ENCODE measurements at regions not wholly inside any gene's neighbourhood (a gene's known extent, or its start where the extent isn't known, plus 50 kb on each side); places are given as distances from the start of the nearest gene placed in this dataset.

DNA sequence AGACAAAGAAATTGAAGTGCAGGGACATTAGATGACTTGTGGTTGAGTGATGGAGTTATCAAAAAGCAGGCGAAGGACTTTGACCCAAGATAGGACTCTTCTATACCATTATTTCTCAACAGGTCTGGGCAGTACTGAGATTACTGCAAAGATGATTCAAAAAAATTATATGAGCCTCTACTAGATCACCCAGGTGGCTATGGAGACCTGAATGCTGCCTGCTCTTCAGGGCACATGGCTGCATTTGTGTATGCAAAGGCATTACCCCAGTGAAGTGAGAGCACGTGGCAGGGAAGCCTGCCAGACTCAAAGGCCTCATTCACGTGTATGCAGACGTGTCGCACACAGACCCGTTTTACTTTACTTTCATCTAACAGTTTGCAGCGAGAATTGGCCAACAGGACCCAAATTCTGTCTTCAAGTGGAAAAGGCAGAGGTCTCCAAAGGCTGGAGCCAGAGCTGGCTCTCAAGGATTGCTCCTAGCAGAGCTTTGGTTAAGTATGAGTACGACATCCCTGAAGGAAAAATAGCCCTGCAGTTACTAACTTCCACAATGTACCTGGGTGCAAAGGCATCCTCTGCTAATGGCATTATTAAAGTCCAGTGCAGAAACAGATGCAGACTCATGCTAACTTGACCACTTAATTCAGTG, 113.8 kb upstream of the ARMC2 start:
- no peaks in the 10 kb centered on the region for H3K36me3 ChIP-seq (ENCODE audit: insufficient read depth, low read length)
- H3K4me3 ChIP-seq (ENCODE audit: low read length), result no peak overlapping the region
- Mint-ChIP-seq H3K36me3 (no peaks in the 10 kb centered on the region), H3K4me3 (no peak overlapping the region), H3K27ac (no peak overlapping the region), H3K27me3 (peaks cover 3 to 7% of the 10 kb centered on the region in 2 donors), H3K4me1 (peaks cover 0 to 5% (median 0%) of the 10 kb centered on the region in 3 donors), H3K9me3 (no peaks in the 10 kb centered on the region)
- no peak for DNase-seq
- H3K27ac ChIP-seq (ENCODE audit: low read depth, low read length), result no peak overlapping the region
- ChIA-PET POLR2A (no interaction called here), CTCF (no interaction called here)
- no peaks in the 10 kb centered on the region for H3K27me3 ChIP-seq (ENCODE audit: insufficient read depth, low read length, poor library complexity, severe bottlenecking)
- no peaks in the 10 kb centered on the region for H3K9me3 ChIP-seq (ENCODE audit: low read length)
- H3K4me1 ChIP-seq (ENCODE audit: insufficient read depth, low read length), result no peaks in the 10 kb centered on the region

DNA sequence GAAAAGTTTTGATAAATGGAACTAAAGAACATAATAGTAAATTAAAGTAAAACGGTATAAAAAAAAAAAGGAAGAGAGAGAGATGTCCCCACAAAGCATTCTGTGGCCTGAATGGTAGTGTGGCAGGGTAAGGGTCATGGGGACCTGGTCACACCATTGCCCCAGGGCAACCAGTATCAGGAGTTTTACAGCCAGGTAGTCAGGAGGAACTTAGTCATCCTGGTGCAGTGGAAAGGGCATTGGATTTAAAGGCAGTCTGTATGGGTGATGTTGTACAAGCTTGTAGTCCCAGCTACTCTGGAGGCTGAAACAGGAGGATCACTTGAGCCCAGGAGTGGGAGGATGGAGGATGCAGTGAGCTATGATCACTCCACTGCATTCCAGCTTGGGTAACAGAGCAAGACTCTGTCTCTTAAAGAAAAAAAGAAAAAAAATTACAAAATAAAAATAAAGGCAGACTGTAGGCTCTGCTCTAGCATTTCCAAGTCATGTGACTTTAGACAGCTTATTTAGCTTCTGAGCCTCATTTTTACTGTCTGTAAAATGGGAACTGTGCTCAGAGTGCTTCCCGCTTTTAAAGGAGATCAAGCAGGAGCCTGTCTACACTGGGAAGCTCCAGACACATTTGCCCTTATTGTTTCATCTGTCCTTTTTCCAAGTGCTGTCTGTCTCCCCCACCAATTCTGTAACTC, 112.8 kb upstream of the ARMC2 start:
- Mint-ChIP-seq H3K36me3 (no peaks in the 10 kb centered on the region), H3K9me3 (no peaks in the 10 kb centered on the region), H3K27ac (peak overlapping the region in 1 of 8 donors; percentile 3), H3K4me3 (no peak overlapping the region), H3K4me1 (peaks cover 0 to 5% (median 0%) of the 10 kb centered on the region in 3 donors), H3K27me3 (peaks cover 5 to 8% of the 10 kb centered on the region in 2 donors)
- no peaks in the 10 kb centered on the region for H3K4me1 ChIP-seq (ENCODE audit: insufficient read depth, low read length)
- no peak overlapping the region for H3K4me3 ChIP-seq (ENCODE audit: low read length)
- H3K27ac ChIP-seq (ENCODE audit: low read depth, low read length), result no peak overlapping the region
- POLR2A ChIA-PET, result interaction anchor here (0.7 kb wide), 1 partner anchor 479 kb away, joined by 3 read pairs; no protein-coding TSS in a partner anchor
- DNase-seq, result no peak
- no peaks in the 10 kb centered on the region for H3K27me3 ChIP-seq (ENCODE audit: insufficient read depth, low read length, poor library complexity, severe bottlenecking)
- no peaks in the 10 kb centered on the region for H3K9me3 ChIP-seq (ENCODE audit: low read length)
- CTCF ChIA-PET, result no interaction called here
- H3K36me3 ChIP-seq (ENCODE audit: insufficient read depth, low read length), result no peaks in the 10 kb centered on the region

- peaks cover 3 to 8% of the 10 kb centered on the region in 2 donors for H3K27me3 Mint-ChIP-seq
- Histone ChIP-seq H3K27ac (ENCODE audit: low read depth, low read length) (no peak overlapping the region), H3K4me3 (ENCODE audit: low read length) (no peak overlapping the region), H3K9me3 (ENCODE audit: low read length) (no peaks in the 10 kb centered on the region), H3K4me1 (ENCODE audit: insufficient read depth, low read length) (no peaks in the 10 kb centered on the region), H3K27me3 (ENCODE audit: insufficient read depth, low read length, poor library complexity, severe bottlenecking) (no peaks in the 10 kb centered on the region), H3K36me3 (ENCODE audit: insufficient read depth, low read length) (no peaks in the 10 kb centered on the region)
- H3K36me3 Mint-ChIP-seq, result no peaks in the 10 kb centered on the region
- DNase-seq, result no peak
- peaks cover 0 to 5% (median 0%) of the 10 kb centered on the region in 3 donors for H3K4me1 Mint-ChIP-seq
- no peaks in the 10 kb centered on the region for H3K9me3 Mint-ChIP-seq
- no peak overlapping the region for H3K27ac Mint-ChIP-seq
- ChIA-PET POLR2A (interaction anchor here (0.7 kb wide), 1 partner anchor 480 kb away, joined by 3 read pairs; no protein-coding TSS in a partner anchor), CTCF (no interaction called here)
- no peak overlapping the region for H3K4me3 Mint-ChIP-seq
Measured at GRCh38 chr6:108736002-108736361, 112.2 kb upstream of the ARMC2 start.

DNA sequence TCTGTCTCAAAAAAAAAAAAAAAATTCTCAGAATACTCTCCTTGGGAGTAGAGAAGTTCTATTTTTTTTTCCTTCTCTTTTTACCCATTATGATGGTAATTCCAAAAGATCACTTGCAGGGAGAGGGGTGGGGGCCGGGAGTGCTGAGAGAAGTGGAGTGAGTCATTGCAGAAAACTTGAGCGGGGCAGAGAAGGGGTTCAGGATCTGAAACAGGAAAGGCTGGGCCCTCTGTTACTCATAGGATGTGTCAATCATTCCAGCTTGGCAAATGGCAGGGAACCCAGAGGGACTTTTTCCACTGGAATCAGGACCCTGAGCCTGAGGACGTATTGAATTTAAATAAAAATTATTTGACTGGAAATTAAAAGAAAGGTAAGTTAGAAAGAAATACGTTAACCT, 111.4 kb upstream of the ARMC2 start:
- no peak overlapping the region for H3K4me3 ChIP-seq (ENCODE audit: low read length)
- no peak overlapping the region for H3K27ac Mint-ChIP-seq
- H3K27me3 Mint-ChIP-seq, result peaks cover 3 to 11% of the 10 kb centered on the region in 2 donors
- POLR2A ChIA-PET, result no interaction called here
- H3K27ac ChIP-seq (ENCODE audit: low read depth, low read length), result no peak overlapping the region
- H3K4me1 ChIP-seq (ENCODE audit: insufficient read depth, low read length), result no peaks in the 10 kb centered on the region
- CTCF ChIA-PET, result no interaction called here
- H3K9me3 ChIP-seq (ENCODE audit: low read length), result no peaks in the 10 kb centered on the region
- H3K9me3 Mint-ChIP-seq, result no peaks in the 10 kb centered on the region
- no peak for DNase-seq
- H3K27me3 ChIP-seq (ENCODE audit: insufficient read depth, low read length, poor library complexity, severe bottlenecking), result no peaks in the 10 kb centered on the region
- H3K4me3 Mint-ChIP-seq, result no peak overlapping the region
- H3K4me1 Mint-ChIP-seq, result peaks cover 0 to 5% (median 0%) of the 10 kb centered on the region in 3 donors
- H3K36me3 Mint-ChIP-seq, result no peaks in the 10 kb centered on the region
- no peaks in the 10 kb centered on the region for H3K36me3 ChIP-seq (ENCODE audit: insufficient read depth, low read length)

- CTCF ChIA-PET, result no interaction called here
- no peak overlapping the region for H3K4me3 Mint-ChIP-seq
- Histone ChIP-seq H3K9me3 (ENCODE audit: low read length) (no peaks in the 10 kb centered on the region), H3K27me3 (ENCODE audit: insufficient read depth, low read length, poor library complexity, severe bottlenecking) (no peaks in the 10 kb centered on the region), H3K4me1 (ENCODE audit: insufficient read depth, low read length) (no peaks in the 10 kb centered on the region), H3K36me3 (ENCODE audit: insufficient read depth, low read length) (no peaks in the 10 kb centered on the region), H3K27ac (ENCODE audit: low read depth, low read length) (peak overlapping the region; percentile 29), H3K4me3 (ENCODE audit: low read length) (no peak overlapping the region)
- peaks cover 0 to 5% (median 0%) of the 10 kb centered on the region in 3 donors for H3K4me1 Mint-ChIP-seq
- DNase-seq, result no peak
- peaks cover 3 to 15% of the 10 kb centered on the region in 2 donors for H3K27me3 Mint-ChIP-seq
- no peaks in the 10 kb centered on the region for H3K36me3 Mint-ChIP-seq
- H3K9me3 Mint-ChIP-seq, result no peaks in the 10 kb centered on the region
- POLR2A ChIA-PET, result no interaction called here
- H3K27ac Mint-ChIP-seq, result peak overlapping the region in 1 of 8 donors; percentile 40
Measured at GRCh38 chr6:108737594-108738546, 110.4 kb upstream of the ARMC2 start.

DNA sequence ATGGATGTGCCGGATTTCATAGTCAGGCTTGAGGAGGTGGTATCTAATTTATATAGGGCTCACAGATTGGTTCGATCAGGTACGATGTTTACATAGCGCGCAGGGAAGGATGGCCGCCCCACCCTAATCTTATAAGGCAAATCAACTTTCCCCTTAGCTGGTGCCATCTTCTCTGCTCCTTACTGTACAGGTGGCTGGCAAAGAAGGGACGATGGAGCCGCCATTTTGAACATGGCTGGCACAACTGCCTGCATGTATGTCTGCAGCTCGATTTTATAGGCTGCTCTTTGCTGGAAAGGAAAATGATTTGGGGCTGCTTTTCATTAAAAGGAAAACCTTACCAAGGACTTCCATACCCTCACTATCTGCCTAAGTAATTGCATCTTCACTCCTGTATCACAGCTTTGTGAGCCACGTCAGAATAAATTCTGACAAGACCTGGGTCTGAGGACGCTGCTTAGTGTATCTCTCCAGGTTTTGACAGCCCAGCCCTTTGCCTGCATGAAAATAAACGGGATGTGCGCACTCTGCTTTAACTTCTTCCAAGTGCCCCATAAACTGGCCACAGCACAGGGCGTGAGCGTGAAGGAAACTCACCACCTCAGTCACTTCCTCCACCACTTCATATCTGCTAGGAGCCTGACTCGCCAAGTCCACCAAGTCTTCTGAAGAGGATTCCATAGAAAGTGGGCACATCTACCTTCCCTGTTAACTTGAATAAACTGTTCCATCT, 109.4 kb upstream of the ARMC2 start:
- H3K9me3 ChIP-seq (ENCODE audit: low read length), result no peaks in the 10 kb centered on the region
- H3K36me3 ChIP-seq (ENCODE audit: insufficient read depth, low read length), result no peaks in the 10 kb centered on the region
- Mint-ChIP-seq H3K36me3 (no peaks in the 10 kb centered on the region), H3K9me3 (no peaks in the 10 kb centered on the region), H3K4me3 (no peak overlapping the region), H3K27ac (no peak overlapping the region), H3K4me1 (peaks cover 0 to 5% (median 0%) of the 10 kb centered on the region in 3 donors), H3K27me3 (peaks cover 2 to 15% of the 10 kb centered on the region in 2 donors)
- DNase-seq, result no peak
- no peaks in the 10 kb centered on the region for H3K4me1 ChIP-seq (ENCODE audit: insufficient read depth, low read length)
- ChIA-PET POLR2A (no interaction called here), CTCF (no interaction called here)
- H3K27ac ChIP-seq (ENCODE audit: low read depth, low read length), result peak overlapping the region; percentile 29
- H3K27me3 ChIP-seq (ENCODE audit: insufficient read depth, low read length, poor library complexity, severe bottlenecking), result no peaks in the 10 kb centered on the region
- no peak overlapping the region for H3K4me3 ChIP-seq (ENCODE audit: low read length)

DNA sequence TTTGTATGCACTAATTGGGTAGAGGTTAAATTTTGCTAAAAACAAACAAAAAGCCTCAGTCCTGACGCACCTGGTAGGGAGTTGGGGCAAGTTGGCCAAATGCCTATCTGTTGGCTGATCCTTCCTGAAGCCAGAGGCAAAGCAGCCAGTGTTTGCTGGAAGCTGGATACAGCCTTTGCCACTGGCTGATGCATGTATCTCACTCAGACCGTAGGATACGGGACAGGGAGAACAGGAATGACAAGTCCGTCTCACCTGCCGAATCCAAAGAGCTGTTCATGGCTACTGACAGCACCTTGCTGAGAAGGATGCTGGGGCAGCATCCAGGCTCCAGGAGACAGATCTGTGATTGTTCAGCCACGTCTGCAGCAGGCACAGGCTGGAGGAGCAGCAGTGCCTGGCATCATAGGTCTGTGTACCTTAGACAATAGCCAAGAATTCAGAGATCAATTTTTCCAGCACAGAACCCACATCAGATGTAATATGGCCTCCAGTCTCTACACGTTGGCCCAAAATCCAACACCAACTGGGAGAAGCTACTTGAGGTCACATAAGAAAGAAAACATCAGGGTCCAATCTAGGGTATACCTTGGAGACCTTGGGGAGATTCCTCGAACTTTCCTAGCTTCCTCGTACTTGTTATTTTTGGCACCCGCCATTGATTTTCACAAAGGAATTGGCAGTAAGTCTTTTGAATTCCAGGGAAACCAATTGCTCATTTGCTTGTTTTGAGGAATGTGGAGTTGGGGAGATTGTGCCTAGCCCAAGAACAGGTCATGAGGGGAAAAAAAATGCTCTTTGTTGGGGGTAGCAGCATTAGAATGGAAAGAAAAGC, 108.5 kb upstream of the ARMC2 start:
- H3K36me3 Mint-ChIP-seq, result no peaks in the 10 kb centered on the region
- ChIA-PET POLR2A (no interaction called here), CTCF (no interaction called here)
- H3K4me1 Mint-ChIP-seq, result peaks cover 0 to 5% (median 0%) of the 10 kb centered on the region in 3 donors
- Histone ChIP-seq H3K9me3 (ENCODE audit: low read length) (no peaks in the 10 kb centered on the region), H3K4me3 (ENCODE audit: low read length) (no peak overlapping the region), H3K4me1 (ENCODE audit: insufficient read depth, low read length) (no peaks in the 10 kb centered on the region), H3K36me3 (ENCODE audit: insufficient read depth, low read length) (no peaks in the 10 kb centered on the region), H3K27ac (ENCODE audit: low read depth, low read length) (no peak overlapping the region), H3K27me3 (ENCODE audit: insufficient read depth, low read length, poor library complexity, severe bottlenecking) (no peaks in the 10 kb centered on the region)
- no peak overlapping the region for H3K4me3 Mint-ChIP-seq
- no peak for DNase-seq
- no peaks in the 10 kb centered on the region for H3K9me3 Mint-ChIP-seq
- H3K27me3 Mint-ChIP-seq, result peaks cover 4 to 16% of the 10 kb centered on the region in 2 donors
- H3K27ac Mint-ChIP-seq, result no peak overlapping the region

Data from CD8-positive, alpha-beta memory T cell (primary cell).